ENCODE measurements at regions not wholly inside any gene's neighbourhood (a gene's known extent, or its start where the extent isn't known, plus 50 kb on each side); places are given as distances from the start of the nearest gene placed in this dataset.

GRCh38 chr12:19846574-19846973, 407.3 kb downstream of the AEBP2 start:
- H3K4me1 ChIP-seq: peaks cover 0 to 28% of the 10 kb centered on the region in 2 donors
- H3K4me3 ChIP-seq: no peak overlapping the region
- H3K27ac ChIP-seq: peak overlapping the region; percentile 79 to 89

GRCh38 chr12:19847294-19848059, 408.2 kb downstream of the AEBP2 start:
- H3K4me1 ChIP-seq: peaks cover 0 to 23% of the 10 kb centered on the region in 2 donors
- no peaks in the 10 kb centered on the region for H3K36me3 ChIP-seq
- peak overlapping the region in 1 of 2 donors; percentile 2 for H3K4me3 ChIP-seq
- no peak for TF ChIP-seq CTCF (IDR thresholded peaks at IDR 0.05)
- H3K27ac ChIP-seq: peak overlapping the region; percentile 79 to 89
- no peaks in the 10 kb centered on the region for H3K27me3 ChIP-seq
- no peak for DNase-seq (ENCODE audit: low spot score)
- peaks cover 0 to 14% of the 10 kb centered on the region in 2 donors for H3K9me3 ChIP-seq

More at GRCh38 chr12:19846574-19846973, 407.3 kb downstream of the AEBP2 start:
- no peaks in the 10 kb centered on the region for H3K36me3 ChIP-seq
- no peak for TF ChIP-seq CTCF (IDR thresholded peaks at IDR 0.05)
- no peak for DNase-seq (ENCODE audit: low spot score)
- peaks cover 0 to 14% of the 10 kb centered on the region in 2 donors for H3K9me3 ChIP-seq
- no peaks in the 10 kb centered on the region for H3K27me3 ChIP-seq

- no peaks in the 10 kb centered on the region for H3K36me3 ChIP-seq
- no peaks in the 10 kb centered on the region for H3K27me3 ChIP-seq
- no peak for DNase-seq (ENCODE audit: low spot score)
- no peak for TF ChIP-seq CTCF (IDR thresholded peaks at IDR 0.05)
- H3K4me3 ChIP-seq: no peak overlapping the region
- H3K9me3 ChIP-seq: peaks cover 0 to 14% of the 10 kb centered on the region in 2 donors
- H3K4me1 ChIP-seq: peaks cover 0 to 23% of the 10 kb centered on the region in 2 donors
- H3K27ac ChIP-seq: peak overlapping the region; percentile 79 to 89
Measured at GRCh38 chr12:19848421-19848820, 409.1 kb downstream of the AEBP2 start.

- H3K4me3 ChIP-seq: no peak overlapping the region
- H3K4me1 ChIP-seq: peaks cover 0 to 23% of the 10 kb centered on the region in 2 donors
- H3K9me3 ChIP-seq: peaks cover 0 to 14% of the 10 kb centered on the region in 2 donors
- no peak for DNase-seq (ENCODE audit: low spot score)
- no peaks in the 10 kb centered on the region for H3K36me3 ChIP-seq
- TF ChIP-seq CTCF (IDR thresholded peaks at IDR 0.05): no peak
- H3K27ac ChIP-seq: peak overlapping the region; percentile 79 to 89
- H3K27me3 ChIP-seq: no peaks in the 10 kb centered on the region
Measured at GRCh38 chr12:19849208-19849607, 409.9 kb downstream of the AEBP2 start.

- Histone ChIP-seq H3K4me1 (peaks cover 0 to 24% of the 10 kb centered on the region in 2 donors), H3K36me3 (no peaks in the 10 kb centered on the region), H3K27ac (peak overlapping the region in 1 of 2 donors; percentile 26), H3K27me3 (no peaks in the 10 kb centered on the region), H3K9me3 (peaks cover 0 to 14% of the 10 kb centered on the region in 2 donors), H3K4me3 (no peak overlapping the region)
- TF ChIP-seq CTCF (IDR thresholded peaks at IDR 0.05): no peak
- no peak for DNase-seq (ENCODE audit: low spot score)
Measured at GRCh38 chr12:19850346-19851065, 411.2 kb downstream of the AEBP2 start.
